ENCODE measurements at regions not wholly inside any gene's neighbourhood (a gene's known extent, or its start where the extent isn't known, plus 50 kb on each side); places are given as distances from the start of the nearest gene placed in this dataset.

- no peak overlapping the region for H3K4me3 Mint-ChIP-seq (ENCODE audit: unreplicated experiment)
- no peak overlapping the region for H3K27ac Mint-ChIP-seq (ENCODE audit: unreplicated experiment)
- H3K27me3 Mint-ChIP-seq (ENCODE audit: unreplicated experiment): peaks cover 7% of the 10 kb centered on the region
- no peak for DNase-seq (ENCODE audit: extremely low spot score, unreplicated experiment)
- no peak for TF ChIP-seq CTCF (IDR thresholded peaks at IDR 0.05)
- H3K9me3 Mint-ChIP-seq (ENCODE audit: unreplicated experiment): no peaks in the 10 kb centered on the region
- H3K36me3 Mint-ChIP-seq (ENCODE audit: unreplicated experiment): no peaks in the 10 kb centered on the region
- peaks cover 4% of the 10 kb centered on the region for H3K4me1 Mint-ChIP-seq (ENCODE audit: unreplicated experiment)
These were observed 385.1 kb upstream of the JARID2 start for GRCh38 chr6:14860774-14861173.

DNA sequence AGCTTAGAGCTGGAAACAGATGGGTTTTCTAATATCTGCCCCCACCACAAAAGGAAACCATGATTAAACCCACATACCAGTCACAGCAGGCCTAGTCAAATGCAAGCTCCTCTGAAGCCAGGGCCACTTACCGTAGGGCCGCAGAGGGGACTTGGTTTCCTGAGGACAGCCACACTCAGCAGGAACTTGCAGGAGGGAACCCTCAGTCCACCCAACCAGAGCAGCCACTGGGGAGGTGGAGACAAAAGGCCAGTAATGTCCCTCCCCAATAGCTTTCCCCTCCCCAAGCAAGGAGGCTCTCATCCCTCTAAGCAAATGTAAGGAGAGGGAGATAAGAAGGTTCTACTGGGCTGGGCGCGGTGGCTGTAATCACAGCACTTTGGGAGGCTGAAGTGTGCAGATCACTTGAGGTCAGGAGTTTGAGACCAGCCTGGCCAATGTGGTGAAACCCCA lies 384.4 kb upstream of the JARID2 start:
- TF ChIP-seq CTCF (IDR thresholded peaks at IDR 0.05): no peak
- no peak overlapping the region for H3K27ac Mint-ChIP-seq (ENCODE audit: unreplicated experiment)
- H3K9me3 Mint-ChIP-seq (ENCODE audit: unreplicated experiment): no peaks in the 10 kb centered on the region
- no peaks in the 10 kb centered on the region for H3K36me3 Mint-ChIP-seq (ENCODE audit: unreplicated experiment)
- H3K4me1 Mint-ChIP-seq (ENCODE audit: unreplicated experiment): peaks cover 5% of the 10 kb centered on the region
- H3K4me3 Mint-ChIP-seq (ENCODE audit: unreplicated experiment): no peak overlapping the region
- no peak for DNase-seq (ENCODE audit: extremely low spot score, unreplicated experiment)
- H3K27me3 Mint-ChIP-seq (ENCODE audit: unreplicated experiment): peaks cover 7% of the 10 kb centered on the region

- H3K36me3 Mint-ChIP-seq (ENCODE audit: unreplicated experiment): no peaks in the 10 kb centered on the region
- peaks cover 7% of the 10 kb centered on the region for H3K27me3 Mint-ChIP-seq (ENCODE audit: unreplicated experiment)
- peaks cover 5% of the 10 kb centered on the region for H3K4me1 Mint-ChIP-seq (ENCODE audit: unreplicated experiment)
- H3K9me3 Mint-ChIP-seq (ENCODE audit: unreplicated experiment): no peaks in the 10 kb centered on the region
- H3K4me3 Mint-ChIP-seq (ENCODE audit: unreplicated experiment): no peak overlapping the region
- DNase-seq (ENCODE audit: extremely low spot score, unreplicated experiment): no peak
- no peak for TF ChIP-seq CTCF (IDR thresholded peaks at IDR 0.05)
- H3K27ac Mint-ChIP-seq (ENCODE audit: unreplicated experiment): no peak overlapping the region
These were observed 383.0 kb upstream of the JARID2 start for GRCh38 chr6:14862845-14863244.

GRCh38 chr6:14863902-14864850 lies 381.7 kb upstream of the JARID2 start:
- no peak for DNase-seq (ENCODE audit: extremely low spot score, unreplicated experiment)
- Mint-ChIP-seq H3K9me3 (ENCODE audit: unreplicated experiment) (no peaks in the 10 kb centered on the region), H3K4me1 (ENCODE audit: unreplicated experiment) (peaks cover 5% of the 10 kb centered on the region), H3K27ac (ENCODE audit: unreplicated experiment) (no peak overlapping the region), H3K36me3 (ENCODE audit: unreplicated experiment) (no peaks in the 10 kb centered on the region), H3K27me3 (ENCODE audit: unreplicated experiment) (peaks cover 7% of the 10 kb centered on the region), H3K4me3 (ENCODE audit: unreplicated experiment) (no peak overlapping the region)
- peak; percentile 16 for TF ChIP-seq CTCF (IDR thresholded peaks at IDR 0.05)

- peaks cover 5% of the 10 kb centered on the region for H3K4me1 Mint-ChIP-seq (ENCODE audit: unreplicated experiment)
- no peaks in the 10 kb centered on the region for H3K36me3 Mint-ChIP-seq (ENCODE audit: unreplicated experiment)
- peak overlapping the region; percentile 4 for H3K27ac Mint-ChIP-seq (ENCODE audit: unreplicated experiment)
- no peaks in the 10 kb centered on the region for H3K9me3 Mint-ChIP-seq (ENCODE audit: unreplicated experiment)
- DNase-seq (ENCODE audit: extremely low spot score, unreplicated experiment): no peak
- H3K4me3 Mint-ChIP-seq (ENCODE audit: unreplicated experiment): no peak overlapping the region
- no peak for TF ChIP-seq CTCF (IDR thresholded peaks at IDR 0.05)
- H3K27me3 Mint-ChIP-seq (ENCODE audit: unreplicated experiment): peaks cover 7% of the 10 kb centered on the region
These were observed 380.3 kb upstream of the JARID2 start for GRCh38 chr6:14865531-14866100.

All from osteocyte (in vitro differentiated cells).